Breast epithelium (tissue), 3 donors: ENCODE measurements at regions not wholly inside any gene's neighbourhood (a gene's known extent, or its start where the extent isn't known, plus 50 kb on each side); places are given as distances from the start of the nearest gene placed in this dataset.

ENCODE experiments used
- CTCF ChIP-seq, 3 donors: fragments of 450-650 bp; IDR thresholded peaks; one replicate each; pipeline ENCODE4 v1.5.1; 2016 to 2017; ENCODE audit warnings: antibody characterized with exemption in 3 of 3, mild to moderate bottlenecking in 3 of 3, moderate library complexity in 3 of 3
- POLR2AphosphoS5 ChIP-seq, 3 donors: sonication (generic); formaldehyde crosslinking; IDR thresholded peaks; one replicate each; pipeline ENCODE4 v1.6.1; 2017; ENCODE audit warnings: antibody characterized with exemption in 3 of 3

GRCh38 chrX:115960440-115961084 is 210.0 kb upstream of the AGTR2 start:
- TF ChIP-seq POLR2AphosphoS5 (IDR thresholded peaks at IDR 0.05) (no peak), CTCF (IDR thresholded peaks at IDR 0.05) (no peak)
